PC-9 (cell line): ENCODE measurements at regions not wholly inside any gene's neighbourhood (a gene's known extent, or its start where the extent isn't known, plus 50 kb on each side); places are given as distances from the start of the nearest gene placed in this dataset.

ENCODE experiments used
- BruUV-seq: library from RNA; stranded (reverse); fragments of 400-500 nt; replicated peaks from 2 replicates; lab custom pipeline; 2021; lab: Mats Ljungman, UMichigan
- CTCF ChIA-PET: fragments of 300-600 bp; sonication (Branson Sonifier 250); formaldehyde crosslinking; loops from one replicate; lab custom pipeline; 2022; ENCODE audit warnings: antibody characterized with exemption; lab: Charles Lee
- POLR2A ChIA-PET: fragments of 300-600 bp; sonication (Branson Sonifier 250); formaldehyde crosslinking; loops from one replicate; lab custom pipeline; 2022; ENCODE audit warnings: antibody characterized with exemption; ENCODE audit not compliant: unreplicated experiment; lab: Charles Lee
- DNase-seq, 2 experiments: peaks; one replicate each; pipeline versions ENCODE4 v3.0.0 to v3.0.0-alpha.2; 2015 to 2022; ENCODE audit warnings: mixed read lengths in 1 of 2
- H2AFZ ChIP-seq: fragments of 200-600 bp; sonication (generic); 2 replicates; pipeline ENCODE4 v1.8.1; 2017; ENCODE audit warnings: antibody characterized with exemption
- H3F3A ChIP-seq: fragments of 200-600 bp; sonication (generic); 2 replicates; pipeline ENCODE4 v1.8.1; 2017; ENCODE audit warnings: antibody characterized with exemption, mild to moderate bottlenecking, low read depth; ENCODE audit not compliant: insufficient read depth
- H3K27ac ChIP-seq: fragments of 200-600 bp; sonication (generic); 2 replicates; pipeline ENCODE4 v1.6.1; 2016; ENCODE audit warnings: mixed run types
- H3K27me3 ChIP-seq: fragments of 200-600 bp; sonication (generic); 2 replicates; pipeline ENCODE4 v1.6.1; 2016; ENCODE audit warnings: low read depth, mixed run types; ENCODE audit not compliant: insufficient read depth
- H3K36me3 ChIP-seq: fragments of 200-600 bp; sonication (generic); 2 replicates; pipeline ENCODE4 v1.6.1; 2016; ENCODE audit warnings: low read depth, mixed run types
- H3K4me1 ChIP-seq: fragments of 200-600 bp; sonication (generic); replicated peaks from 2 replicates; pipeline ENCODE4 v1.6.1; 2016; ENCODE audit warnings: mixed run types; ENCODE audit not compliant: insufficient read depth
- H3K4me2 ChIP-seq: fragments of 200-600 bp; sonication (generic); 2 replicates; pipeline ENCODE4 v1.6.1; 2017; ENCODE audit warnings: mixed run types
- H3K4me3 ChIP-seq: fragments of 200-600 bp; sonication (generic); 2 replicates; pipeline ENCODE4 v1.6.1; 2016; ENCODE audit warnings: mixed run types
- H3K79me2 ChIP-seq: fragments of 200-600 bp; sonication (generic); 2 replicates; pipeline ENCODE4 v1.6.1; 2017; ENCODE audit warnings: low read depth, mixed run types
- H3K9me2 ChIP-seq: fragments of 200-600 bp; sonication (generic); 2 replicates; pipeline ENCODE4 v1.8.1; 2017; ENCODE audit warnings: mild to moderate bottlenecking; ENCODE audit not compliant: insufficient read depth
- H3K9me3 ChIP-seq: fragments of 200-600 bp; sonication (generic); 2 replicates; pipeline ENCODE4 v1.8.1; 2016; ENCODE audit warnings: low read depth; ENCODE audit not compliant: insufficient read depth
- H4K20me1 ChIP-seq: fragments of 200-600 bp; sonication (generic); 2 replicates; pipeline ENCODE4 v1.8.1; 2017; ENCODE audit not compliant: insufficient read depth
- CTCF ChIP-seq: fragments of 200-600 bp; sonication (generic); conservative IDR thresholded peaks from 2 replicates; pipeline ENCODE4 v1.6.1; 2017; ENCODE audit warnings: mixed run types, antibody characterized with exemption, mild to moderate bottlenecking, moderate library complexity
- EZH2 ChIP-seq: fragments of 200-600 bp; sonication (generic); IDR thresholded peaks from 2 replicates; pipeline ENCODE4 v1.8.0; 2017; ENCODE audit warnings: antibody characterized with exemption, low read depth
- intact Hi-C: fragments of 100-400 bp; cut with micrococcal nuclease; formaldehyde crosslinking; loops from one replicate; pipeline ENCODE4 v1.10.0; 2022; ENCODE audit not compliant: unreplicated experiment

GRCh38 chr6:104648347-104648746, 211.4 kb downstream of the HACE1 start:
- POLR2A ChIA-PET: no interaction called here
- no peak for DNase-seq
- no peak overlapping the region for H3K27ac ChIP-seq
- H3K4me3 ChIP-seq: no peak overlapping the region
- no TSS peak for BruUV-seq
- no peak for TF ChIP-seq CTCF
- H3K9me2 ChIP-seq: no peaks in the 10 kb centered on the region
- H3K4me2 ChIP-seq: no peak overlapping the region
- no peaks in the 10 kb centered on the region for H3K4me1 ChIP-seq
- no peak overlapping the region for H2AFZ ChIP-seq
- H3K36me3 ChIP-seq: no peaks in the 10 kb centered on the region
- intact Hi-C loops: no loop called here
- H3K79me2 ChIP-seq: no peaks in the 10 kb centered on the region
- H3K27me3 ChIP-seq: no peaks in the 10 kb centered on the region
- CTCF ChIA-PET: no interaction called here
- H3K9me3 ChIP-seq: no peaks in the 10 kb centered on the region
- H4K20me1 ChIP-seq: no peaks in the 10 kb centered on the region
- no peaks in the 10 kb centered on the region for H3F3A ChIP-seq

GRCh38 chr6:104644848-104645247, 214.9 kb downstream of the HACE1 start:
- no peak for DNase-seq
- CTCF ChIA-PET: no interaction called here
- POLR2A ChIA-PET: no interaction called here
- Histone ChIP-seq H3K36me3 (no peaks in the 10 kb centered on the region), H3K4me1 (no peaks in the 10 kb centered on the region), H3K79me2 (no peaks in the 10 kb centered on the region), H3F3A (no peaks in the 10 kb centered on the region), H4K20me1 (no peaks in the 10 kb centered on the region), H3K4me2 (no peak overlapping the region), H3K9me3 (no peaks in the 10 kb centered on the region), H3K9me2 (no peaks in the 10 kb centered on the region), H3K4me3 (no peak overlapping the region), H3K27me3 (no peaks in the 10 kb centered on the region), H3K27ac (no peak overlapping the region), H2AFZ (no peak overlapping the region)
- no TSS peak for BruUV-seq
- no peak for TF ChIP-seq EZH2
- no peak for TF ChIP-seq CTCF
- intact Hi-C loops: no loop called here

- H3K9me3 ChIP-seq: no peaks in the 10 kb centered on the region
- TF ChIP-seq CTCF (no peak), EZH2 (no peak)
- no peak overlapping the region for H3K4me2 ChIP-seq
- intact Hi-C loops: no loop called here
- DNase-seq: no peak
- H3K9me2 ChIP-seq: no peaks in the 10 kb centered on the region
- no peaks in the 10 kb centered on the region for H3K36me3 ChIP-seq
- H3F3A ChIP-seq: no peaks in the 10 kb centered on the region
- CTCF ChIA-PET: no interaction called here
- H3K27ac ChIP-seq: no peak overlapping the region
- no peaks in the 10 kb centered on the region for H3K4me1 ChIP-seq
- POLR2A ChIA-PET: no interaction called here
- H3K79me2 ChIP-seq: no peaks in the 10 kb centered on the region
- no peak overlapping the region for H3K4me3 ChIP-seq
- H3K27me3 ChIP-seq: no peaks in the 10 kb centered on the region
- BruUV-seq: no TSS peak
- H4K20me1 ChIP-seq: no peaks in the 10 kb centered on the region
- H2AFZ ChIP-seq: no peak overlapping the region
Observed at GRCh38 chr6:104642871-104643270, 216.8 kb downstream of the HACE1 start.
